Upper lobe of left lung (tissue), 6 donors: ENCODE measurements at regions not wholly inside any gene's neighbourhood (a gene's known extent, or its start where the extent isn't known, plus 50 kb on each side); places are given as distances from the start of the nearest gene placed in this dataset.

ENCODE experiments used
- ATAC-seq, 2 donors: fragments of 200-7000 bp; cut with Tn5 transposase; one replicate each; pipeline ENCODE4 v1.9.1; 2022; ENCODE audit warnings: mild to moderate bottlenecking in 2 of 2, moderate library complexity in 2 of 2; ENCODE audit not compliant: low FRiP score in 2 of 2
- DNase-seq, 2 donors: peaks; one replicate each; pipeline ENCODE4 v3.0.0-alpha.2; 2019 to 2020
- H3K27ac ChIP-seq, 4 donors: fragments of 200-600 bp; sonication (generic); one replicate each; pipeline ENCODE4 v1.5.1; 2016 to 2019
- H3K27me3 ChIP-seq, 4 donors: fragments of 200-600 bp; sonication (generic); one replicate each; pipeline ENCODE4 v1.5.1; 2017 to 2019
- H3K36me3 ChIP-seq, 4 donors: fragments of 200-600 bp; sonication (generic); one replicate each; pipeline ENCODE4 v1.5.1; 2016 to 2019
- H3K4me1 ChIP-seq, 4 donors: fragments of 200-600 bp; sonication (generic); one replicate each; pipeline ENCODE4 v1.5.1; 2018 to 2019
- H3K4me3 ChIP-seq, 4 donors: fragments of 200-600 bp; sonication (generic); one replicate each; pipeline ENCODE4 v1.5.1; 2017 to 2019; ENCODE audit warnings: mild to moderate bottlenecking in 2 of 4, moderate library complexity in 1 of 4
- H3K9me3 ChIP-seq, 4 donors: fragments of 200-600 bp; sonication (generic); one replicate each; pipeline ENCODE4 v1.5.1; 2018 to 2019
- EP300 ChIP-seq, 4 donors: sonication (generic); formaldehyde crosslinking; IDR thresholded peaks; one replicate each; pipeline ENCODE4 v1.5.1; 2017; ENCODE audit warnings: antibody characterized with exemption in 4 of 4, control low read depth in 2 of 4
- POLR2A ChIP-seq, 4 donors: fragments of 450-650 bp; IDR thresholded peaks; one replicate each; pipeline ENCODE4 v1.5.1; 2016 to 2017; ENCODE audit warnings: antibody characterized with exemption in 4 of 4, mild to moderate bottlenecking in 2 of 4
- POLR2AphosphoS5 ChIP-seq, 2 donors: sonication (generic); formaldehyde crosslinking; IDR thresholded peaks; one replicate each; pipeline ENCODE4 v1.5.1; 2017; ENCODE audit warnings: antibody characterized with exemption in 2 of 2
- WGBS, 2 donors: methylation state at CpG; one replicate each; pipeline ENCODE4 v1.1.5; 2017 to 2018; 5-methylcytosine and 5-hydroxymethylcytosine counted together
- TF ChIP-seq, protein P1 (sequence below), 6 experiments: fragments of 450-650 bp in 4 of 6; fragments of 200-600 bp in 2 of 6; sonication (generic) in 2 of 6; IDR thresholded peaks; one replicate each; pipeline ENCODE4 v1.5.1; 2016 to 2019; ENCODE audit warnings: antibody characterized with exemption in 6 of 6
- donor health status: DM: no; HTN: no; CAD: no; lungs with moderate emphysema.
- donor health status: DM: no; HTN: yes; CAD: no; lungs with severe emphysema.

DNA sequence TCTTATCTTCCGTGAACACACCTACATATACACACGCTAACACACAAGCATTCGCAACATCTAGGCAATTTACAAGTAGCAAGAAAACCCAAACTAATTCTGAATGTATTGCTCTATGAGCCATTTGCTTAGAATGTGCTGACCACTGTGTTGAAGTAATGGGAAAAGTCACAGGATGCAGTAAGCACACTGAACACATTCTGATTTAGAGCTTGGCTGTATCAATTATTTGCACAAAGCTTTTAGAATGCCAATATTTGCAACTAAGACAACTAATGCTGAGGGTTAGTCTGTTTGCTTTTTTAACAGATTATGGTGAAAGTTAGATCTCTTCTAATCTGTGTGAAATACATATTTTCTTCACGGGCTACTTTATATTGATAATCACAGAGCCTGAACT is 179.8 kb upstream of the ELAC2 start:
- no peak overlapping the region for H3K27ac ChIP-seq
- H3K36me3 ChIP-seq = no peaks in the 10 kb centered on the region
- no peak for ATAC-seq
- TF ChIP-seq POLR2A (IDR thresholded peaks at IDR 0.05) = no peak
- TF ChIP-seq, protein P1, sequence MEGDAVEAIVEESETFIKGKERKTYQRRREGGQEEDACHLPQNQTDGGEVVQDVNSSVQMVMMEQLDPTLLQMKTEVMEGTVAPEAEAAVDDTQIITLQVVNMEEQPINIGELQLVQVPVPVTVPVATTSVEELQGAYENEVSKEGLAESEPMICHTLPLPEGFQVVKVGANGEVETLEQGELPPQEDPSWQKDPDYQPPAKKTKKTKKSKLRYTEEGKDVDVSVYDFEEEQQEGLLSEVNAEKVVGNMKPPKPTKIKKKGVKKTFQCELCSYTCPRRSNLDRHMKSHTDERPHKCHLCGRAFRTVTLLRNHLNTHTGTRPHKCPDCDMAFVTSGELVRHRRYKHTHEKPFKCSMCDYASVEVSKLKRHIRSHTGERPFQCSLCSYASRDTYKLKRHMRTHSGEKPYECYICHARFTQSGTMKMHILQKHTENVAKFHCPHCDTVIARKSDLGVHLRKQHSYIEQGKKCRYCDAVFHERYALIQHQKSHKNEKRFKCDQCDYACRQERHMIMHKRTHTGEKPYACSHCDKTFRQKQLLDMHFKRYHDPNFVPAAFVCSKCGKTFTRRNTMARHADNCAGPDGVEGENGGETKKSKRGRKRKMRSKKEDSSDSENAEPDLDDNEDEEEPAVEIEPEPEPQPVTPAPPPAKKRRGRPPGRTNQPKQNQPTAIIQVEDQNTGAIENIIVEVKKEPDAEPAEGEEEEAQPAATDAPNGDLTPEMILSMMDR (IDR thresholded peaks at IDR 0.05) = no peak
- no peak for TF ChIP-seq EP300 (IDR thresholded peaks at IDR 0.05)
- no peak for TF ChIP-seq POLR2AphosphoS5 (IDR thresholded peaks at IDR 0.05)
- no peak for DNase-seq
- H3K9me3 ChIP-seq = no peaks in the 10 kb centered on the region
- 90 to 93% methylated on average over 4 of the region's 4 CpGs for WGBS, 2 donors
- H3K27me3 ChIP-seq = no peaks in the 10 kb centered on the region
- no peak overlapping the region for H3K4me3 ChIP-seq
- no peaks in the 10 kb centered on the region for H3K4me1 ChIP-seq

DNA sequence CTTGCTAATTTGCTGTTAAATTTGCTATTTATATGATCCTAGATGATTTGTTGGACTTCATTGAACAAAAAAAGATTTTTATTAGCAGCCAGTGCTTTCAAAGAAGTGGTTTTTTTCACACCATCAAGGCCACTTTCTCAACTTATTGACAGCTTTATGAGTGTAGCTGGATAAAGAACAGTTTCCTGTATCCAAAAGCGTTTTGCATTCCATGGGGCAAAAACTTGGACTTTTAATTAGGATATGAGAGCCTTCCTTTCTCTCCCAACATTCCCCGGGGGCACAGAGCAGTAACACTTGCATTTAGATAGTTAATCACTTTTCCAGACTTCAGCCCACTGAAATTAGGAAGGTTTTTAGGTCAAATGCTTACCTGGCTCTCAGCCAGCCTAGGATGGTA is 177.1 kb upstream of the ELAC2 start:
- DNase-seq = no peak
- TF ChIP-seq POLR2A (IDR thresholded peaks at IDR 0.05) = no peak
- TF ChIP-seq, protein P1 (IDR thresholded peaks at IDR 0.05) = no peak
- TF ChIP-seq POLR2AphosphoS5 (IDR thresholded peaks at IDR 0.05) = no peak
- no peak for TF ChIP-seq EP300 (IDR thresholded peaks at IDR 0.05)
- Histone ChIP-seq H3K36me3 (no peaks in the 10 kb centered on the region), H3K27ac (no peak overlapping the region), H3K4me1 (no peaks in the 10 kb centered on the region), H3K27me3 (no peaks in the 10 kb centered on the region), H3K9me3 (no peaks in the 10 kb centered on the region), H3K4me3 (no peak overlapping the region)
- 39 to 45% methylated on average over 2 of the region's 2 CpGs for WGBS, 2 donors
- no peak for ATAC-seq

GRCh38 chr17:13182854-13183253 is 165.0 kb upstream of the ELAC2 start:
- Histone ChIP-seq H3K36me3 (no peaks in the 10 kb centered on the region), H3K4me1 (peaks cover 0 to 8% (median 4%) of the 10 kb centered on the region in 4 donors), H3K9me3 (no peaks in the 10 kb centered on the region), H3K27ac (no peak overlapping the region), H3K4me3 (no peak overlapping the region), H3K27me3 (no peaks in the 10 kb centered on the region)
- TF ChIP-seq EP300 (IDR thresholded peaks at IDR 0.05) (no peak), POLR2A (IDR thresholded peaks at IDR 0.05) (no peak), POLR2AphosphoS5 (IDR thresholded peaks at IDR 0.05) (no peak)
- TF ChIP-seq, protein P1 (IDR thresholded peaks at IDR 0.05) = no peak
- DNase-seq (no peak), ATAC-seq (no peak)
- 40 to 57% methylated on average over 4 of the region's 4 CpGs for WGBS, 2 donors

GRCh38 chr17:13182450-13182849 is 164.6 kb upstream of the ELAC2 start:
- peaks cover 0 to 8% (median 4%) of the 10 kb centered on the region in 4 donors for H3K4me1 ChIP-seq
- no peaks in the 10 kb centered on the region for H3K36me3 ChIP-seq
- TF ChIP-seq, protein P1 (IDR thresholded peaks at IDR 0.05) = no peak
- no peak for TF ChIP-seq EP300 (IDR thresholded peaks at IDR 0.05)
- no peak for TF ChIP-seq POLR2AphosphoS5 (IDR thresholded peaks at IDR 0.05)
- TF ChIP-seq POLR2A (IDR thresholded peaks at IDR 0.05) = no peak
- H3K9me3 ChIP-seq = no peaks in the 10 kb centered on the region
- no peak overlapping the region for H3K27ac ChIP-seq
- no peaks in the 10 kb centered on the region for H3K27me3 ChIP-seq
- no peak overlapping the region for H3K4me3 ChIP-seq
- ATAC-seq (no peak), DNase-seq (no peak)

GRCh38 chr17:13181683-13182082 is 163.9 kb upstream of the ELAC2 start:
- H3K9me3 ChIP-seq = no peaks in the 10 kb centered on the region
- ATAC-seq (no peak), DNase-seq (no peak)
- TF ChIP-seq EP300 (IDR thresholded peaks at IDR 0.05) = no peak
- TF ChIP-seq, protein P1 (IDR thresholded peaks at IDR 0.05) = no peak
- TF ChIP-seq POLR2A (IDR thresholded peaks at IDR 0.05) = no peak
- TF ChIP-seq POLR2AphosphoS5 (IDR thresholded peaks at IDR 0.05) = no peak
- no peaks in the 10 kb centered on the region for H3K36me3 ChIP-seq
- WGBS, 2 donors = 48 to 50% methylated on average over 2 of the region's 2 CpGs
- H3K4me1 ChIP-seq = peaks cover 0 to 8% (median 4%) of the 10 kb centered on the region in 4 donors
- no peaks in the 10 kb centered on the region for H3K27me3 ChIP-seq
- H3K4me3 ChIP-seq = no peak overlapping the region
- H3K27ac ChIP-seq = no peak overlapping the region
